DND-41 (cell line): ENCODE measurements at regions not wholly inside any gene's neighbourhood (a gene's known extent, or its start where the extent isn't known, plus 50 kb on each side); places are given as distances from the start of the nearest gene placed in this dataset.

Experiments
- EZH2 ChIP-seq: IDR thresholded peaks from 3 replicates; pipeline ENCODE4 v1.6.1; 2012; ENCODE audit warnings: borderline replicate concordance, low read depth, mild to moderate bottlenecking, moderate library complexity, low read length, inconsistent platforms; ENCODE audit not compliant: severe bottlenecking
- TF ChIP-seq, protein P1 (sequence below): IDR thresholded peaks from 2 replicates; pipeline ENCODE4 v1.5.1; 2012; ENCODE audit warnings: borderline replicate concordance, low read length, moderate library complexity, mild to moderate bottlenecking; ENCODE audit not compliant: poor library complexity, severe bottlenecking; ENCODE audit errors: extremely low read depth

- TF ChIP-seq, protein P1, sequence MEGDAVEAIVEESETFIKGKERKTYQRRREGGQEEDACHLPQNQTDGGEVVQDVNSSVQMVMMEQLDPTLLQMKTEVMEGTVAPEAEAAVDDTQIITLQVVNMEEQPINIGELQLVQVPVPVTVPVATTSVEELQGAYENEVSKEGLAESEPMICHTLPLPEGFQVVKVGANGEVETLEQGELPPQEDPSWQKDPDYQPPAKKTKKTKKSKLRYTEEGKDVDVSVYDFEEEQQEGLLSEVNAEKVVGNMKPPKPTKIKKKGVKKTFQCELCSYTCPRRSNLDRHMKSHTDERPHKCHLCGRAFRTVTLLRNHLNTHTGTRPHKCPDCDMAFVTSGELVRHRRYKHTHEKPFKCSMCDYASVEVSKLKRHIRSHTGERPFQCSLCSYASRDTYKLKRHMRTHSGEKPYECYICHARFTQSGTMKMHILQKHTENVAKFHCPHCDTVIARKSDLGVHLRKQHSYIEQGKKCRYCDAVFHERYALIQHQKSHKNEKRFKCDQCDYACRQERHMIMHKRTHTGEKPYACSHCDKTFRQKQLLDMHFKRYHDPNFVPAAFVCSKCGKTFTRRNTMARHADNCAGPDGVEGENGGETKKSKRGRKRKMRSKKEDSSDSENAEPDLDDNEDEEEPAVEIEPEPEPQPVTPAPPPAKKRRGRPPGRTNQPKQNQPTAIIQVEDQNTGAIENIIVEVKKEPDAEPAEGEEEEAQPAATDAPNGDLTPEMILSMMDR, result no peak
- no peak for TF ChIP-seq EZH2
Observed at GRCh38 chr13:63299866-63300394, 1884.3 kb upstream of the PCDH20 start.
